Glomerular endothelial cell (primary cell): ENCODE measurements at regions not wholly inside any gene's neighbourhood (a gene's known extent, or its start where the extent isn't known, plus 50 kb on each side); places are given as distances from the start of the nearest gene placed in this dataset.

Experiments
- DNase-seq: peaks from one replicate; pipeline ENCODE4 v3.0.0-alpha.2; 2011; ENCODE audit warnings: low read depth, low spot score; ENCODE audit errors: extremely low read depth

DNA sequence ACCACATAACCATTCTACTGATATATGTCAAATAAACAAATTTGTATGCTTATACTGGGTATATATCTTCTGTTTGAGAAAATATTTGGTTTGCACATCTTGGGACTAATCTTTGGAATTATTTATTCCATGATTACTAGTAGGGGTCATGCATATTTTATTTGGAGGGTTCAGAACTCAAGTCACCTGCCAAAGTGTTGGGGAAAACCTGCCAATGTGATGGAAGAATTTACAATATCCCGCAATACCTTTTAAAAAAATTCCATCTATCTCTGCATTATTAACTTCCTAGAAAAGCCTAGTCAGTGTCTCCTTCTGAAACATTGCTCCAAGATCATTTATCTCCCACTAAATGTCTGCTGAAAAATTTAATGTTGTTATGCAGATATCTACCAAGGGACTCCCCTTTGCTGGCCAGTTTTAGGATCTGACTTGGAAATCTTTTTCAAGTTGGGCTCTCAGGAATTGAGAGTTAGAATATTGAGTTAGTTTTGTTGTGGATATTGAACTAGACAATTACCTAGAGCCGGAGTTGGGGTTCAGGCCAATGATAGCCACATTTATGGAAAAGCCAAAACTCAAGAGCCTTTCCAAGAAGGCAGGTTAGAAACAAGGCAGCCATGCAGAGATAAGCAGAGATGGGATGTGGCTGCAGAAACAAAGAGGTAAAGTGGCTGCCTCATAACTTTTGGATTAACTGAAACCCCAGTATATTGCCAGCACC lies 425.2 kb downstream of the ADAMTS20 start:
- no peak for DNase-seq

DNA sequence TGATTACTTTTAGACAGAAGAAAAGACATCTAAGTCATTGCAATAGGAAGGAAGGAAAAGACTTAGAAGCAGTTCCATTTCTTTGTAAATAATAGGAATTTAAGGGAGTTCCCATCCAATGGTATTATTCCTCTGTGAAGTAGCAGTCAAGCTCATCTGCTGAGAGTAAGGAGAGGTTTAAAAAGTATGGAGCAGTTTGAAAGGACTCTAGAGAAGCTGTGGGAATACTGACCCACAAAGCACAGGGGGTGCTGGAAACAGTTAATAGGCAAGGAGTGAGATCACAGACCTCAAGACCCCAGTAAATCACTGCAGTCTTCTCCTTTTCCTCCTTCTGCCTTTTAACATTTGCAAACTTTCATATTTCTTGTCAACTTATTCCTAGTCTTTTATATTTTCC lies 428.5 kb downstream of the ADAMTS20 start:
- DNase-seq = no peak

DNA sequence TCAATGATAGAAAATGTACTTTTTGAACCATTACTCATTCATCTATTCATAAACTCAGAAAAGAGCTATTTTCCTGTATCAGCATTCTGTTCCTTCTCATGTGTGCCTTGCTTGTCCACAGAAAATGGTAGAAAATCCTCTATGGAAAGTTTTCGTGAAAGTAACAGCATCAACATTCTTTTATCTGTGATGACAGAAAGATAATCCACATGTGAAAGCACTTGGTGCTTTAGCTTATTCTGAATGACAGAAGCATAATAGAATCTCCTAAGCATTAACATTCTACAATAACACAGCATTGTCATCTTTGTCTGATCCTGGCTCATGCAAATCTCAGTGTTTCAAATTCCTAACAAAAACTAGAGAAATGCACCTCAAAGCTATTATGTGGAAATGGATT lies 431.9 kb downstream of the ADAMTS20 start:
- no peak for DNase-seq

DNA sequence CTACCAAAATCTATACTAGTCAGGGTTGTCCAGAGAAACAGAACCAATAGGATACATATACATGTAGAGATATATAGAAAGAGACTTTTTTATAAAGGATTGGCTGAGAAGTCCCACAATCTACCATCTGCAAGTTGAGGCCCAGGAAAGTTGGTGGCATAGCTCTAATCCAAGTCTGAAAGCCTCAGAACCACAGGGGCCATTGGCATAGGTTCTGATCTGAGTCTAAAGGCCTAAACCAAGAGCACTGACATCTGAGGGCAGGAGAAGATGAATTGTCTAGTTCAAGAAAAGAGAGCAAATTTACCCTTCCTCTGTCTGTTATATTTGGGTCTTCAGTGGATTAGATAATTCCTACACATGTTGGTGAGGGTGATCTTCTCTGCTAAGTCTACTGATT lies 433.1 kb downstream of the ADAMTS20 start:
- no peak for DNase-seq

DNA sequence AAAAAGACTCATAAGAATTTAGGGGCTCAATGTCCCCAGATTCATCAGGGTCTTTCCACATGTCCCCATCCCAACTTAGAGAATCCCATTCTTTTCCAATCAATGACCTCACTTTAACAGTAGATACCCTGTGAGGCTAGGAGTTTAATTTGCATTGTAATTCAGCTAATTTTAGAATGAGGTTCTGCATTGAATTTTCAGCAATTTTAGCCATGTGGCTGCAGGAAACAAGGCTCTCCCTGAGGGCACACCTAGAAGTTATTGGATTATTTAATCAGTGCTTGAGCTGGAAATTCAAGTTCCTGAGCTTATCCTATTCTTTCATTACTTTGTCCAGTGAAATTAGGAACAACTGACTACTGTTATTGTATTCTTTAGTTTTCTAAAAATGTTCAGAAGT lies 433.8 kb downstream of the ADAMTS20 start:
- DNase-seq = no peak

DNA sequence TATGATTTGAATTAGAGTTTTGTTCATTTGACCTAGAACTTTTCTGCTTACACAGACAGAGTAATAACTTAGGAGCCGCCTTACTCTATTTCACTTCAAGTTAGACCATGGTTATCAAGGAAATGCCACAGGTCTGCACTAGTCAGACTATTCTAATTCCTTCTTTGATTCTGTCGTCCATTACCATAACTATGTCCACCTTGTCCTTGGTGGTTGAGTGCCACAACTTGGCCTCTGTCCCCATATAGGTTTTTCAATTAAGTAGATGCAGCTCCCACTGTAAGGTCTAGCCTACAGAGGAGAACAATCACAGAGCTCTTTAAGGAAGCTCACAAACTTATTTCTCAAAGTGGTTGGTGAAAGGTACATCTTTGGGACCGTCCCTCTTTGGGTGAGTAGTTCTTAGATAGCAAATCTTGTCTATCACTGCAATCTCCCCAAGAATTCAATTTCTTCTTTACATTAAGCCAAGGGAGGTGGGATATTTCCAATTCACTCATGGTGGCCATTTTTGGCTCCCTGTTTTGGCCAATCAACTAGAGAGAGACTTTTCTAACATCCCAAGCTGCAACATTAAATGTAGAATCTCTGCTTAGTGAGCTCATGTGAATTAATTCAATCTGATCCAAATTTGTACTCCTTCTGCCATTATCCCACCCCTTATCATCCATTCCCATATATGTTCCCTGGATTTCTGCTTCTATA lies 434.6 kb downstream of the ADAMTS20 start:
- no peak for DNase-seq

DNA sequence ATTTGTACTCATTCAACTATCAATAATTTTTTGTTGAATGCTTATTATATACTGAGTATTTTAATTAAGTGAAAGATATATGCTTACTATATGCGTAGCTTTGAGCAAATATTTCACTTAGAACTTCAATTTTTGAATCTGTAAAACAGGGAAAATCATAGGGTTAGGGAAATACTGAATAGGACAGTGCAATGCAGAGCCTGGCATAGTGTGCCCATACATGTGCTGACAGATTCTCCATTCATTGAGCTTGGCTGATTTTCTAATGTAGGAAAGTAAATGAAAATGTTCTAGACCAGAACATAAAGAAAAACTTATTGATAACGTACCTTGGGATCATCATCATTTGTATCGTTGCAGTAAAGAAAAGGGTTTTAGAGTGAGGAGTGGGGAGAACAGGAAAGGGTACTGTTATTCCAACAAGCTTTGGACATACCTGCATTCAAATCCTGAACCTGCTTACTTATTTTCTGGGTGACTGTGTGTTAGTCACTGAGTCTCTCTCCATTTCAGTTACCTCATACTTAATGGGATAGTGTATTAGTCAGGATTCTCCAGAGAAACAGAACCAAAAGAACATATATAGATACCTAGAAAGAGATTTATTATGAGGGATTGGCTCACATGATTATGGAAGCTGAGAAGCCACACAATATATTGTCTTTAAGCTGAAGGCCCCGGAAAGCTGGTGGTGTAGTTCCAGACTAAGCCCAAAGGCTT lies 436.4 kb downstream of the ADAMTS20 start:
- no peak for DNase-seq

DNA sequence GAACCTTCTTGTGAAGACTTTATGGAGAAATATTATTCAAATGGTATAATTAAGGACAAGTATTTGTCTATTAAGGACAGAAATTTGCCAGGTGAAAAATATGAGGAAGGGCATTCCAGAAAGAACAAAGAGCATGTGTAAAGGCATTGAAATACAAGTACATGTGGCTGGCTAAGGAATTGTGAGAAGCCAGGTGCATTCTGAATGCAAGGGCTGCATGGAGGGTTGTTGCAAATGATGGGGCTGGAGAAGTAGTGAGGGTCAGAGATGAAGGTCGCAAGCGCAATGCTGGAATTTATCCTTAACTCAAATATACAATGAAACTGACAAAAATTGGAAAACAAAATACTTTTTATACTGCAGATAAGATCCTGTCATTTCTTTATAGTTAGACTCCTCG lies 437.7 kb downstream of the ADAMTS20 start:
- DNase-seq = no peak

DNA sequence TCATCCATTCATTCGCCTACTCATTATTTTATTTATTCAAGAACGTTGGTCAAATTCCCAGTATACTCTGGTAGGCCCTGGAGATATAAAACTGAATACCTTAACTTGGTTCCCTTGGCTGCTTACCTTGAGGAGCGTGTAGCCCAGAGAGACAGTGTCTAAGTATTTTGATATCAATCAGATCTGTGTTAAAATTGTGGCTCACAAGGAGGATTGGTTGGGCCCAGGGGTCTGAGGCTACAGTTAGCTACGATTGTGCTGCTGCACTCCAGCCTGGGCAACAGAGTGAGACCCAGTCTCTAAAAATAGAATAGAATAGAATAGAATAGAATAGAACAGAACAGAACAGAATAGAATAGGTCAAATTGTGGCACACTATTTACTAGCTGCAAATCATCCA lies 438.4 kb downstream of the ADAMTS20 start:
- DNase-seq = no peak

DNA sequence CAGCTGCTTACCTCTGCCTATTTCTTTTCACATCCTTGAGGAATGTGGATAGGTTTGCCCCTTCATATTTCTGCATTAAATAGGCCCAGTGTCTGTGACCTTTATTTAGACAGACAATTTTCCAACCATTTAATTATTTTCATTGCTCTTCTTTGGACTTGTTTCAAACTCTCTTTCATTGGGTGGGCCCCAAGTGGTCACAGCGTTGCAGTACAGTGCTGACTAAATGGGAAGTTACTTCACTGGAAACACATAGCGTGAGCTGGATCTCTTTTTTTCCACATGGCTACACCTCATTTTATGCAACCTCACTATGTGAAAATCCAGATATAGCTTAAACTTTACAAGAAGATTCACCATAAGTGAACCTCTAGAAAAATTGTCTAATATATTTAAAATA lies 438.9 kb downstream of the ADAMTS20 start:
- no peak for DNase-seq

DNA sequence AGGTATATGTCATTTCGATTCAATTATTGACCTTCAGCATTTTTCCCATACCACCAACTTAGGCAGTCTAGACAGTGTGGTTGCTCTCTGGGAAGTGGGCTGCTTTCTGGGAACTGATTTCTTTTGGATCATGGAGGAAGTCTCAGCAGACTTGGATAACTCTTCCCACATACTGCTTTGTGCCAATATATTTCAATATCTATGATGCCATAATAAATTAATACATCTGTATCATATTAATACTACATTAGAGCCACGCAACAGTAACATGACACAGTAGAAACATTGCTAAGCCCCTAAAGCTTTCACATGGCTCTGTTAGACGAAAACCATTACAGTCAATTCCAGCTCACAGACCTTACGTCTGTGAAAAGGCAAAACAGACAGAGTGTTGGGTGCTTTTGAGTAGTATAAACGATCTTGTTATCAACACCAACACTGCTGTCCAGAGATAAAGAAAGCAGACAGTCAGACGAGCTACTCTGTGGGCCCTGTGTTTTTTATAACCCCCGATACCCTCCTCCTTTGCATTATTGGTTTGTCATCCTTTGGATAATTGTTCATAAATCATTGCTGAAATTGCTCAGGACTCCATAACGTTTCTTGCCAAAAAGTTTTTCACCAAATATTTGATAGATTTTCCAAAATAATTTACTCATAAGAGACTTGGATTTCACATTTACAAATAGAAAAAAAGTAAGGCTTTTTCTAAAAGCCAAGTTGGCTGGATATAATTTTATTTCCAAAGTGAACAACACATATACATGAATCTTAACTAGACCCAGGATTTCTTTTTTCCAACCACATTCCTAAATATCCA lies 439.7 kb downstream of the ADAMTS20 start:
- no peak for DNase-seq

DNA sequence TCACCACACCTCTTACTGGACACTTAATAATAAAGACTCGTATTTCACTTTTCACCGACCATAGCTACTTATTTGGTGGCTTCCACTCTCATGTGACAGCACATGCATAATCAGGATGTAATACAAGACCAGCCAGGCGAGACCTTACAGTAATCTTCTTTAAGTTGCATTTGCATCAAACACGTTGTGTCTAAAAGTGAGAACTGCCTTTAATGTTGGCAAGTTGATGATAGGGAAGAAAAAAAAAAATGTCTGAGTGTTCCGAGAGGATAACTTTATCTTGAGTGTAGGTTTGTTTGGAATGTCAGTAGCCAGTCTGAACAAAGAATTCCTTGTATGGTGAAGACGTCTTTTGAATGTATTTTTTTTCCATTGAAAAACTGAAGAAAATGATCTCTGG lies 440.4 kb downstream of the ADAMTS20 start:
- DNase-seq = no peak

DNA sequence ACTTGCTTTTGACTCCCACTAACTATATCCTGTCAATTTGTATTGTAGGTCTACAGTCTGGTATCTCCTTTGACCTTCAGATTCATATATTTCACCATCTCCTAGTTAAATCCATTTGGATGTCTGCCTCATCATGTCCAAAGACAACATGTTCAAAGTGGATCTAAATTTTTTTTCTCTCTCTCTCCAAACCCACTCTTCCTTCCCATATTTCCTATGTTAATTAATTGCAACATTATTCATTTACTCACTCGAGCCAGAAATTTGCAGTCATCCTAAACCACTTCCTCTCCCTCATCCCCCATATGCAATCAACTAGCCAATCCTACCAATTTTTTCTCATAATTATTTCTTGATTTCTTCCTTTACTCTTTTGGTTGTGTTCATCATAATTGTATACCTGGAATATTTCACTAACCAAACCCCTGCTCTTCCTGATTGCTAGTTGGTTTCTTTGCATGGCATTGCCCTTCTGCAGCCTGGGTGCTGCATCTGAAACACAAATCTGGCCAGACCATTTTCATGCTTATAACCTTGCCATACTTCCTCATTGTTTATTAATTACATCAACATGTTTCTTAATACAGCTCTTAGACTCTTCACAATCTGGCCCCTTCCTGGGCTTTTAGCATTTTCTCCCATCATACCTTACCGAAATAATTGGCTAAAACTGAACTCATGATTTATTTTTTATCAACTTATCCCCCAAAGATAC lies 442.2 kb downstream of the ADAMTS20 start:
- DNase-seq = no peak

DNA sequence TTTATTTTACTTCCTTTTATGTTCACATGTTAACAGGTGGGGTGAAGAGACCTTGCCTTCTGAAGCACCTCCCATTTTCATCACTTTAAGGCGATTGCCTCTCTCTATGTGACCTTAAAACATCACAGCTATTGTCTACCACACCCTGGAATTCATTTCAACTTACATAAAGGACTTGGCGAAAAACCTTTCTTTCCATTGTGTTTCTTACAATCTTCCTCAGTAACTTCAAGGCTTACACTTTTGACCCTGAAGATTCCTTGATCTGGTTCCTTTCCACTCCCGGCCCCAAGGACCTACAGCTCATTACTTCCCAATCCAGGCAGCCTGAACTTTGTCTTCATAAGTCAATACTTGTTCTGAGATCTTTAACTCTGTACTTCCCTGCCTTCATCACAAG lies 443.3 kb downstream of the ADAMTS20 start:
- no peak for DNase-seq

DNA sequence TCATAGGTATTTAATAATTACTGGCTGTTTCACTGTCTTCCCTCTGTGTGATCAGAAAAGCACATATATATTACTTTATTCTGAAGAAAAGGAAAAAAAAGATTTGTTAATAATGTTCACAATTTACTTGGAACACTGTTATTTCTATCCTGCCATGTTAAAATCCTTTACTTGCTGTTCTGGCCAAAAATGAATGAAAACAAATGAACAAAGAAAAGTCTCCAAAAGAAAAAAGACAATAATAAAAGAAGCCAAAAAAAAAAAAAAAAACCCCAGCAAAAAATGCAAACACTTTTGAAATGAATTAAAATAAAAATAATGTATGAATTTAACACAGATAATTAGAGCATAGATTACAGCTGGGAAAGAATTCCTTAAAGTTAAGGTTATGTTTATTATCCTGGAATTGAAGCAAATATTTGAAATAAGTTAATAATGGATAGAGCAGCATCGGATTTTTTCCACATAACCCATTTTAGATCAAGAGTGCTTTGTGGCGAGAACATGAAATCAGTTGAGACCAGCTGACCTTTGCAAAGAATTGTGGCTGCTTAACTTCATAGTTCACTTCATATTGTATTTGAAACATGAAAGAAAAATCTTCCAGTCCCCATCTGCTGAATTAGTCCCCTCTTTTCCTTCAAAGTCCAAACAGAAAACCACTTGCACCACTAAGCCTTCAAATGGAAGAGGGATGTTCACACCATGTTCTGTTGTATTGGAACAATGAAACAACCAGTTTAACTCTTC lies 444.8 kb downstream of the ADAMTS20 start:
- no peak for DNase-seq

DNA sequence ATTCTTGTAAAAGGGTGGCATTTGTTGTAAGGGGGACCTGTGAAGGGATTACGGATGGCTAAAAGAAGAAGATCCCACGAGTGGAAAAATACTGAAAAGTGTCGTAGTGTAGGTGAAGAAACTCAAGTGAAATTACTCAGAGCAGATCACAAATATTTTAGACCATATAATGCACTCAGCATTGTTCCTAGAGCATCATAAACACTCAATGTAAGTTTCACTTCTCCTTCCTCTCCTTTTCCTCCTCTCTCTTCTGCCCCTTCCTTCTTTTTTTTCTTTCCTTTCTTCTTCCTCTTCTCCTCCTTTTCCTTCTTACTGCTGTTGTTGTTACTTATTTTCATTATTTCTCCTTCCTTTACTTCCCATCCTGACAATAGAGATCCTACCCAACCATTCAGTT lies 445.6 kb downstream of the ADAMTS20 start:
- DNase-seq = no peak

DNA sequence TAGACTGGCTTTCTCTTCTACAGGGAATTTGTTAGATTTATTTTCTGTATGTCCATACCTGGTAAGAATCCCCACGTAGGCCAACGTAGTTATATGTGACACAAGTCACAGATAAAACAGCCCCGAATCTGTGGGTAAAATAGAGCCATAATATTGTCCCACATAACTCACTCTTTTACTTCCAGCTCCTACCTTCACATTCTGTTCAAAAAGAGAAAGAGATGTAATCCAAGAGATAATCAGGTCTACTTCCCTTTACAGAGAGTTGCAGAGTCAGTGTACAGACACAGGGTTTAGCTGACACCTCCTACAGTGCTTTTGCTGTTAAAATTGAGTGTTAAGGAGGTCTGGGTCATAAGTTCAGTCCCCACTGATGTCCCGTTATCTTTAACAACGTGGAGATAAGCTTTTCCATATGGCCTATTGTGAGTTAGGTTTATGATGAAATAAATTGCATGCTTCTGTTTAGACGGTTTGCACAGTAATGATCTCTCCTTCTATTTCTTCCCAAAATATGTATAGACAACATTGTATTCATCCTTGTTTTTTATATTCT lies 446.5 kb downstream of the ADAMTS20 start:
- no peak for DNase-seq

DNA sequence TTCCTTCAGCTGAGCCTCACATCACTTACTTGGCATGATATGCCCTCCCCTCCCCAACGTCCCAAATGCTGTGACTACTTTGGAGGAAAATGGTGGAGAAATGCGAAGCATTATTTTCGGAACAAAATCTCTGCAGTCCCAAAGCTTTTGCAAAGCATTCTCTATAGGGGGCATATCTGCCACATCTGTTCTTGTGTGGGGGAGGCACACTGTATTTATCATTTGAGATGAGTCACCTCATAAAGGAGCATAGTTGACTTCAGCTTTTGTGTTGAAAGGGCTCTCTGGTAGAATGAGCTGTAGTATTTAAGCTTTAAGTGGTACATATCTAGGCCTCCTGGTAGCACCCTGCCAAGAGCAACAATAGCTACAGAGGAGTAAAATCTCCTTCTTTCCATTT lies 447.5 kb downstream of the ADAMTS20 start:
- DNase-seq = no peak

DNA sequence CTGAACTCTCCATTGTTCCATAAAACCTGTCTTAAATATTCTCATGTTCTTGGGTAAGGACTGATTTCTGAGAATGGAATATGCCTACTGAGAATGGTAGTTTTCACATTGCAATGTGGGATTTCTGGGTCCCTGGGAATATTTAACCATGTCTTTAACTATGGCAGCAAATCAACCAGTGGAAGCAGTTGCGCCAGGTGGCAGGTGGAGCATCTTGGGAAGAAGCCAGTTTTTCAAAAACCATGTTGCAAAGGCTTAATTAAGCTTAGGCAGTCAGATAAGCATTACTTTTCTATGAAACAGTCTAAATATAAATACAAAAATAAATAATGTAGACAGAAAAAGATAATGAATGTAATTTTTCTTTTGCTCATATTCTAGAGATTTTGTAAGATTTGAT lies 448.1 kb downstream of the ADAMTS20 start:
- DNase-seq = no peak
